HCT116 (cell line): ENCODE measurements at regions not wholly inside any gene's neighbourhood (a gene's known extent, or its start where the extent isn't known, plus 50 kb on each side); places are given as distances from the start of the nearest gene placed in this dataset.

ENCODE experiments used
- ATAC-seq: fragments of 200-7000 bp; cut with Tn5 transposase; 2 replicates; pipeline ENCODE4 v1.9.1; 2020; ENCODE audit warnings: mild to moderate bottlenecking, moderate library complexity
- BruUV-seq: library from RNA; stranded (reverse); fragments of 400-500 nt; replicated peaks from 2 replicates; lab custom pipeline; 2021; lab: Mats Ljungman, UMichigan
- CTCF ChIA-PET: fragments of 300-600 bp; sonication (Branson Sonifier 250); formaldehyde crosslinking; loops from one replicate; lab custom pipeline; 2021; ENCODE audit warnings: antibody characterized with exemption; lab: Charles Lee
- POLR2A ChIA-PET: fragments of 300-600, 350-600 bp; sonication (Branson Sonifier 250); formaldehyde crosslinking; loops from one replicate; lab custom pipeline; 2021; ENCODE audit warnings: antibody characterized with exemption; lab: Charles Lee
- RAD21 ChIA-PET, 2 experiments: fragments of 300-600 bp; sonication (Branson Sonifier 250); formaldehyde crosslinking; loops; one replicate each; lab custom pipeline; 2023; ENCODE audit warnings: low total read pairs in 2 of 2; ENCODE audit not compliant: uncharacterized antibody in 2 of 2, unreplicated experiment in 2 of 2, low non-redundant PET in 1 of 2; lab: Charles Lee
- DNase-seq: peaks from one replicate; pipeline ENCODE4 v3.0.0-alpha.2; 2010; ENCODE audit warnings: low read depth, low spot score
- H2AFZ ChIP-seq: fragments of 200-600 bp; shearing (Covaris generic), sonication (generic); 2 replicates; pipeline ENCODE4 v1.6.1; 2017; ENCODE audit warnings: low read depth, mixed run types, mixed read lengths, antibody characterized with exemption, low read length; ENCODE audit not compliant: poor library complexity, severe bottlenecking
- H3K27ac ChIP-seq: 2 replicates; pipeline ENCODE4 v1.5.1; 2012; ENCODE audit warnings: low read depth, low read length
- H3K27me3 ChIP-seq: fragments of 200-600 bp; sonication (generic); 2 replicates; pipeline ENCODE4 v1.6.1; 2016; ENCODE audit warnings: mixed run types, low read length, mixed read lengths; ENCODE audit not compliant: insufficient read depth
- H3K36me3 ChIP-seq, 2 experiments: fragments of 200-500 bp in 1 of 2; fragments of 200-600 bp in 1 of 2; sonication (Bioruptor generic) in 1 of 2; sonication (generic) in 1 of 2; 2 replicates each; pipeline versions ENCODE4 v1.5.1 to v1.6.1; 2014 to 2016; ENCODE audit warnings: low read length in 2 of 2, inconsistent platforms in 1 of 2, mixed read lengths in 1 of 2, mixed run types in 1 of 2; ENCODE audit not compliant: insufficient read depth in 2 of 2, control insufficient read depth in 1 of 2
- H3K4me1 ChIP-seq, 2 experiments: fragments of 200-600 bp in 1 of 2; sonication (generic) in 1 of 2; 2 replicates each; pipeline versions ENCODE4 v1.5.1 to v1.6.1; 2012 to 2017; ENCODE audit warnings: low read length in 2 of 2, inconsistent platforms in 1 of 2, mild to moderate bottlenecking in 1 of 2, mixed read lengths in 1 of 2, mixed run types in 1 of 2, moderate library complexity in 1 of 2; ENCODE audit not compliant: insufficient read depth in 2 of 2, control insufficient read depth in 1 of 2
- H3K4me2 ChIP-seq: fragments of 200-600 bp; sonication (generic); 2 replicates; pipeline ENCODE4 v1.6.1; 2017; ENCODE audit warnings: mixed run types, low read length, mixed read lengths
- H3K4me3 ChIP-seq, 2 experiments: fragments of 200-600 bp in 1 of 2; sonication (generic) in 1 of 2; replicated peaks in 1 of 2; 2 replicates each; pipeline ENCODE4 v1.5.1; 2011 to 2016; ENCODE audit warnings: low read length in 2 of 2, control low read depth in 1 of 2, low read depth in 1 of 2, mild to moderate bottlenecking in 1 of 2, mixed read lengths in 1 of 2, mixed run types in 1 of 2
- H3K79me2 ChIP-seq: fragments of 200-600 bp; sonication (generic); 2 replicates; pipeline ENCODE4 v1.6.1; 2017; ENCODE audit warnings: mild to moderate bottlenecking, mixed run types, low read length, moderate library complexity, mixed read lengths; ENCODE audit not compliant: insufficient read depth
- H3K9ac ChIP-seq: fragments of 200-600 bp; sonication (generic); 2 replicates; pipeline ENCODE4 v1.6.1; 2016; ENCODE audit warnings: low read length, mixed read lengths
- H3K9me2 ChIP-seq: fragments of 200-600 bp; sonication (generic), shearing (Covaris generic); 2 replicates; pipeline ENCODE4 v1.6.1; 2017; ENCODE audit warnings: mixed run types, mild to moderate bottlenecking, moderate library complexity; ENCODE audit not compliant: insufficient read depth
- H3K9me3 ChIP-seq, 2 experiments: fragments of 200-500 bp in 1 of 2; fragments of 200-600 bp in 1 of 2; sonication (Bioruptor generic) in 1 of 2; sonication (generic) in 1 of 2; 2 replicates each; pipeline ENCODE4 v1.6.1; 2014 to 2017; ENCODE audit warnings: low read length in 2 of 2, mixed read lengths in 2 of 2, inconsistent platforms in 1 of 2, low read depth in 1 of 2, mild to moderate bottlenecking in 1 of 2, mixed run types in 1 of 2, moderate library complexity in 1 of 2; ENCODE audit not compliant: control insufficient read depth in 1 of 2, insufficient read depth in 1 of 2
- H4K20me1 ChIP-seq: fragments of 200-600 bp; sonication (generic), shearing (Covaris generic); 2 replicates; pipeline ENCODE4 v1.6.1; 2017; ENCODE audit warnings: mixed run types, mild to moderate bottlenecking, moderate library complexity; ENCODE audit not compliant: insufficient read depth
- RAD21 ChIP-seq: IDR thresholded peaks from 2 replicates; pipeline ENCODE4 v1.6.1; 2012; ENCODE audit warnings: low read depth, mild to moderate bottlenecking
- SIN3A ChIP-seq: IDR thresholded peaks from 2 replicates; pipeline ENCODE4 v1.6.1; 2012; ENCODE audit warnings: low read depth
- intact Hi-C: fragments of 100-400 bp; cut with micrococcal nuclease; formaldehyde crosslinking; loops from 2 replicates; pipeline ENCODE4 v1.10.0; 2022
- TF ChIP-seq, protein P1 (sequence below): IDR thresholded peaks from 2 replicates; pipeline ENCODE4 v1.6.1; 2012
- TF ChIP-seq, protein P2 (sequence below), 3 experiments: fragments of 200-600 bp in 1 of 3; sonication (generic) in 1 of 3; IDR thresholded peaks in 2 of 3; conservative IDR thresholded peaks in 1 of 3; 2 replicates each; pipeline ENCODE4 v1.5.1; 2012 to 2017; ENCODE audit warnings: low read depth in 2 of 3, low read length in 2 of 3, antibody characterized with exemption in 1 of 3, borderline replicate concordance in 1 of 3, control low read depth in 1 of 3, mild to moderate bottlenecking in 1 of 3, mixed read lengths in 1 of 3, mixed run types in 1 of 3, moderate library complexity in 1 of 3; ENCODE audit not compliant: insufficient read depth in 1 of 3

DNA sequence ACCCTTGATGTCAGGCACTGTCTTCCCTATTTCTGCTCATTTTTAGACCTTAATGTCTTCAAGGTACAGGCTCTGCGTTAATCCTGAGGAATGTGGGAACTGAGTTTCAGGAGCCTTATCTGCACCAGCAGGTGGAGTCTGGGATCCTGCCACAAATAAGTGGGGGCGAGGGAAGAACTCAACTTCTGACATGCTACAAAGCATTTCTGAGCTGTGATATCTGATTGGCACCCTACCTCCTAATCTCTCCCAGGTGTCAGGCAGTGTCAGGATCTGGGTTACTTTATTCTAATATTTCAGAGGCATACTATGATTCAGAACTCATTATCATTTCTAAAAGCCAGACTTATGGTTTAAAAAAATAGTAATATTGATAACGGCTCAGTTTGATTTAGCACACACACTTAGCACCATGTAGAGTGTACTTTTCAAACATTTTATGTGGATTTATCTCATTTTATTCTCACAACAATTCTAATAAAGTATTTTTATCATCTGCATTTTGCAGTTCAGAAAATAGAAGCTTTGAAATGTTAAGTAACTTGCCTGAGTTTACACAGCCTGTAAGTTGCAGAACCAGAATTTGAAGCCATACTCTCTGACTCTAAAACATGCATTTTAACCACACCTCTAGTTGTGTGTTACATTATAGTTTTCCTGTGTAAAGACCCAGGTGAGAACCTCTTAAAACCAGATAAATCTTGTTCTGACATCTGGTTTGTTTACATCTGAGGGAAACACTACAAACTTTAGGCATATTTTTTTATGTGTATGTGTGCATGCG, 358.6 kb downstream of the TDRD3 start:
- intact Hi-C loops = no loop called here

More for the DNA sequence above, 358.6 kb downstream of the TDRD3 start:
- H3K27me3 ChIP-seq = no peaks in the 10 kb centered on the region
- RAD21 ChIA-PET = no interaction called here
- no peaks in the 10 kb centered on the region for H3K4me1 ChIP-seq
- TF ChIP-seq, protein P1, sequence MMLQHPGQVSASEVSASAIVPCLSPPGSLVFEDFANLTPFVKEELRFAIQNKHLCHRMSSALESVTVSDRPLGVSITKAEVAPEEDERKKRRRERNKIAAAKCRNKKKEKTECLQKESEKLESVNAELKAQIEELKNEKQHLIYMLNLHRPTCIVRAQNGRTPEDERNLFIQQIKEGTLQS = no peak
- TF ChIP-seq RAD21 (peak; percentile 28; the same call in 1 of the 2 replicates), SIN3A (no peak)
- TF ChIP-seq, protein P2, sequence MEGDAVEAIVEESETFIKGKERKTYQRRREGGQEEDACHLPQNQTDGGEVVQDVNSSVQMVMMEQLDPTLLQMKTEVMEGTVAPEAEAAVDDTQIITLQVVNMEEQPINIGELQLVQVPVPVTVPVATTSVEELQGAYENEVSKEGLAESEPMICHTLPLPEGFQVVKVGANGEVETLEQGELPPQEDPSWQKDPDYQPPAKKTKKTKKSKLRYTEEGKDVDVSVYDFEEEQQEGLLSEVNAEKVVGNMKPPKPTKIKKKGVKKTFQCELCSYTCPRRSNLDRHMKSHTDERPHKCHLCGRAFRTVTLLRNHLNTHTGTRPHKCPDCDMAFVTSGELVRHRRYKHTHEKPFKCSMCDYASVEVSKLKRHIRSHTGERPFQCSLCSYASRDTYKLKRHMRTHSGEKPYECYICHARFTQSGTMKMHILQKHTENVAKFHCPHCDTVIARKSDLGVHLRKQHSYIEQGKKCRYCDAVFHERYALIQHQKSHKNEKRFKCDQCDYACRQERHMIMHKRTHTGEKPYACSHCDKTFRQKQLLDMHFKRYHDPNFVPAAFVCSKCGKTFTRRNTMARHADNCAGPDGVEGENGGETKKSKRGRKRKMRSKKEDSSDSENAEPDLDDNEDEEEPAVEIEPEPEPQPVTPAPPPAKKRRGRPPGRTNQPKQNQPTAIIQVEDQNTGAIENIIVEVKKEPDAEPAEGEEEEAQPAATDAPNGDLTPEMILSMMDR (IDR thresholded peaks at IDR 0.05 in 2 of 3, conservative IDR thresholded peaks at IDR 0.05 in 1 of 3; ENCODE audit: borderline replicate concordance in 1 of 3, insufficient read depth in 1 of 3, low read depth in 2 of 3, low read length in 2 of 3) = peak in 1 of 3 experiments; percentile 17; a peak in 1 of 6 replicates
- BruUV-seq = no TSS peak
- DNase-seq = no peak
- POLR2A ChIA-PET = no interaction called here
- no peaks in the 10 kb centered on the region for H4K20me1 ChIP-seq
- H2AFZ ChIP-seq = no peak overlapping the region
- H3K27ac ChIP-seq = no peak overlapping the region
- no peaks in the 10 kb centered on the region for H3K9me2 ChIP-seq
- no peak overlapping the region for H3K4me3 ChIP-seq
- CTCF ChIA-PET = interaction anchor here (1.1 kb wide), 1 partner anchor 500 kb away, joined by 3 read pairs; no protein-coding TSS in a partner anchor
- no peak overlapping the region for H3K9ac ChIP-seq
- H3K79me2 ChIP-seq = no peaks in the 10 kb centered on the region
- H3K4me2 ChIP-seq = no peak overlapping the region
- no peaks in the 10 kb centered on the region for H3K9me3 ChIP-seq
- peak; percentile 38; the same call in 1 of the 2 replicates for ATAC-seq
- no peaks in the 10 kb centered on the region for H3K36me3 ChIP-seq
